Astrocyte (in vitro differentiated cells and primary cell): ENCODE measurements at regions not wholly inside any gene's neighbourhood (a gene's known extent, or its start where the extent isn't known, plus 50 kb on each side); places are given as distances from the start of the nearest gene placed in this dataset.

Experiments
- DNase-seq: peaks from one replicate; pipeline ENCODE4 v3.0.0-alpha.2; 2010; ENCODE audit warnings: low read depth
- FAIRE-seq: peaks from 2 replicates; lab custom pipeline; 2011; peaks lifted over from hg19 to GRCh38; lab: Jason Lieb, UNC
- H2AFZ ChIP-seq: 2 replicates; pipeline ENCODE4 v1.6.0; 2012; ENCODE audit warnings: low read depth, low read length, inconsistent platforms
- H3K27ac ChIP-seq: 2 replicates; pipeline ENCODE4 v1.5.1; 2011; ENCODE audit warnings: low read depth, low read length, inconsistent platforms
- H3K27me3 ChIP-seq: 2 replicates; pipeline ENCODE4 v1.6.0; 2011; ENCODE audit warnings: low read length, inconsistent platforms; ENCODE audit not compliant: insufficient read depth
- H3K36me3 ChIP-seq: 2 replicates; pipeline ENCODE4 v1.5.1; 2011; ENCODE audit warnings: low read length, inconsistent platforms; ENCODE audit not compliant: insufficient read depth
- H3K4me1 ChIP-seq: 2 replicates; pipeline ENCODE4 v1.5.1; 2011; ENCODE audit warnings: low read length, inconsistent platforms; ENCODE audit not compliant: insufficient read depth
- H3K4me2 ChIP-seq: 2 replicates; pipeline ENCODE4 v1.6.0; 2012; ENCODE audit warnings: low read length, inconsistent platforms
- H3K4me3 ChIP-seq: 2 replicates; pipeline ENCODE4 v1.5.1; 2011; ENCODE audit warnings: low read depth, mild to moderate bottlenecking, low read length, inconsistent platforms; ENCODE audit not compliant: insufficient read depth
- H3K79me2 ChIP-seq: 2 replicates; pipeline ENCODE4 v1.6.0; 2012; ENCODE audit warnings: mild to moderate bottlenecking, low read length, inconsistent platforms; ENCODE audit not compliant: insufficient read depth
- H3K9ac ChIP-seq: 2 replicates; pipeline ENCODE4 v1.6.0; 2012; ENCODE audit warnings: mild to moderate bottlenecking, low read length, inconsistent platforms
- H3K9me3 ChIP-seq: 2 replicates; pipeline ENCODE4 v1.5.1; 2012; ENCODE audit warnings: low read depth, mild to moderate bottlenecking, low read length, inconsistent platforms; ENCODE audit not compliant: insufficient read depth
- H4K20me1 ChIP-seq: 2 replicates; pipeline ENCODE4 v1.6.0; 2012; ENCODE audit warnings: low read length, inconsistent platforms; ENCODE audit not compliant: insufficient read depth
- H3K27ac Mint-ChIP-seq: one replicate; pipeline ENCODE4 v1.8.0; 2021; ENCODE audit warnings: mild to moderate bottlenecking, mixed read lengths; ENCODE audit not compliant: unreplicated experiment
- H3K27me3 Mint-ChIP-seq: one replicate; pipeline ENCODE4 v1.8.0; 2021; ENCODE audit warnings: low read depth, mixed read lengths; ENCODE audit not compliant: unreplicated experiment
- H3K36me3 Mint-ChIP-seq: one replicate; pipeline ENCODE4 v1.8.0; 2021; ENCODE audit warnings: low read depth, mixed read lengths; ENCODE audit not compliant: unreplicated experiment
- H3K4me1 Mint-ChIP-seq: one replicate; pipeline ENCODE4 v1.8.0; 2021; ENCODE audit warnings: low read depth, mixed read lengths; ENCODE audit not compliant: unreplicated experiment
- H3K4me3 Mint-ChIP-seq: one replicate; pipeline ENCODE4 v1.8.0; 2021; ENCODE audit warnings: mild to moderate bottlenecking, moderate library complexity, mixed read lengths; ENCODE audit not compliant: unreplicated experiment
- H3K9me3 Mint-ChIP-seq: one replicate; pipeline ENCODE4 v1.8.0; 2021; ENCODE audit warnings: mild to moderate bottlenecking, mixed read lengths; ENCODE audit not compliant: unreplicated experiment
- CTCF ChIP-seq: IDR thresholded peaks from 2 replicates; pipeline ENCODE4 v1.5.1; 2011; ENCODE audit warnings: low read depth, mild to moderate bottlenecking, inconsistent platforms, low read length, moderate library complexity; ENCODE audit not compliant: insufficient read depth
- EZH2 ChIP-seq: IDR thresholded peaks from 2 replicates; pipeline ENCODE4 v1.6.1; 2012; ENCODE audit warnings: mild to moderate bottlenecking, low read length, inconsistent platforms; ENCODE audit not compliant: insufficient read depth

- H3K9ac ChIP-seq: no peak overlapping the region
- TF ChIP-seq EZH2 (no peak), CTCF (no peak)
- H3K79me2 ChIP-seq: no peaks in the 10 kb centered on the region
- H3K4me2 ChIP-seq: no peak overlapping the region
- FAIRE-seq: no peak
- Mint-ChIP-seq H3K4me1 (peaks cover 17% of the 10 kb centered on the region), H3K36me3 (no peaks in the 10 kb centered on the region), H3K9me3 (peaks cover 4% of the 10 kb centered on the region), H3K27me3 (no peaks in the 10 kb centered on the region), H3K27ac (no peak overlapping the region), H3K4me3 (no peak overlapping the region)
- no peak overlapping the region for H2AFZ ChIP-seq
- no peaks in the 10 kb centered on the region for H3K4me1 ChIP-seq
- H3K9me3 ChIP-seq: no peaks in the 10 kb centered on the region
- H3K27me3 ChIP-seq: no peaks in the 10 kb centered on the region
- H3K36me3 ChIP-seq: no peaks in the 10 kb centered on the region
- H3K4me3 ChIP-seq: no peak overlapping the region
- H3K27ac ChIP-seq: no peak overlapping the region
- H4K20me1 ChIP-seq: no peaks in the 10 kb centered on the region
- no peak for DNase-seq
Measured at GRCh38 chr10:111481866-111482265, 405.0 kb downstream of the ADRA2A start.

- H3K27me3 ChIP-seq: no peaks in the 10 kb centered on the region
- no peak for DNase-seq
- peaks cover 6% of the 10 kb centered on the region for H3K9me3 Mint-ChIP-seq
- H3K4me1 Mint-ChIP-seq: peaks cover 17% of the 10 kb centered on the region
- H3K4me3 ChIP-seq: no peak overlapping the region
- no peak overlapping the region for H3K4me2 ChIP-seq
- no peaks in the 10 kb centered on the region for H3K27me3 Mint-ChIP-seq
- H3K27ac Mint-ChIP-seq: no peak overlapping the region
- H3K9ac ChIP-seq: no peak overlapping the region
- no peaks in the 10 kb centered on the region for H3K36me3 ChIP-seq
- no peaks in the 10 kb centered on the region for H4K20me1 ChIP-seq
- no peak overlapping the region for H3K27ac ChIP-seq
- no peaks in the 10 kb centered on the region for H3K79me2 ChIP-seq
- H2AFZ ChIP-seq: no peak overlapping the region
- H3K4me3 Mint-ChIP-seq: no peak overlapping the region
- H3K4me1 ChIP-seq: no peaks in the 10 kb centered on the region
- H3K9me3 ChIP-seq: no peaks in the 10 kb centered on the region
- FAIRE-seq: no peak
- H3K36me3 Mint-ChIP-seq: no peaks in the 10 kb centered on the region
- TF ChIP-seq CTCF: no peak
- no peak for TF ChIP-seq EZH2
Measured at GRCh38 chr10:111482621-111483216, 405.9 kb downstream of the ADRA2A start.

- no peak overlapping the region for H3K27ac ChIP-seq
- no peak overlapping the region for H3K4me3 Mint-ChIP-seq
- H3K9me3 ChIP-seq: peaks cover 4% of the 10 kb centered on the region
- H3K4me3 ChIP-seq: no peak overlapping the region
- no peak overlapping the region for H3K4me2 ChIP-seq
- H3K9me3 Mint-ChIP-seq: peaks cover 16% of the 10 kb centered on the region
- no peak overlapping the region for H3K27ac Mint-ChIP-seq
- no peaks in the 10 kb centered on the region for H4K20me1 ChIP-seq
- H3K4me1 Mint-ChIP-seq: peaks cover 5% of the 10 kb centered on the region
- DNase-seq: no peak
- H3K36me3 ChIP-seq: no peaks in the 10 kb centered on the region
- H3K27me3 Mint-ChIP-seq: no peaks in the 10 kb centered on the region
- H3K9ac ChIP-seq: no peak overlapping the region
- no peak for FAIRE-seq
- no peaks in the 10 kb centered on the region for H3K27me3 ChIP-seq
- no peak for TF ChIP-seq CTCF
- no peak for TF ChIP-seq EZH2
- H3K36me3 Mint-ChIP-seq: no peaks in the 10 kb centered on the region
- no peaks in the 10 kb centered on the region for H3K79me2 ChIP-seq
- H3K4me1 ChIP-seq: no peaks in the 10 kb centered on the region
- H2AFZ ChIP-seq: no peak overlapping the region
Measured at GRCh38 chr10:111485767-111486166, 408.9 kb downstream of the ADRA2A start.
